ENCODE measurements at regions not wholly inside any gene's neighbourhood (a gene's known extent, or its start where the extent isn't known, plus 50 kb on each side); places are given as distances from the start of the nearest gene placed in this dataset.

DNA sequence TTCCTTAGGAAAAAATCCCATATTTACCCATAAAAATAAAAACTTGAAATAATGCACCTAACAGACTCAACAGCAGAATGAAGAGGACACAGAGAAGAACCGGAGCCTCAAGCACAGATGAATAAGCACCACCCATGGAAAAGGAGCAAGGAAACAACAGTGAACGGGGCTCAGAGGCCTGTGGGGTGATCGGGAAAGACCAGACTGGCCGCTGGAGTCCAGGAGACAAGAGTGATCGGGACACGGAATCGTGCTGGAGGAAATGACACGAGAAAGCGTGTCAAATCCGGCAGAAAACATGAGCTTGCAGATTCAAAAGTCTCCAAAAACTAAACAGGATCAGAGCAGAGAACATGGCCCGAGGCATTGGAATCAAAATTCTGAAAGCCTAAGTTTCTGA lies 448.0 kb upstream of the SALL3 start:
- DNase-seq (ENCODE audit: insufficient read length, low spot score) = no peak
- FAIRE-seq = no peak

DNA sequence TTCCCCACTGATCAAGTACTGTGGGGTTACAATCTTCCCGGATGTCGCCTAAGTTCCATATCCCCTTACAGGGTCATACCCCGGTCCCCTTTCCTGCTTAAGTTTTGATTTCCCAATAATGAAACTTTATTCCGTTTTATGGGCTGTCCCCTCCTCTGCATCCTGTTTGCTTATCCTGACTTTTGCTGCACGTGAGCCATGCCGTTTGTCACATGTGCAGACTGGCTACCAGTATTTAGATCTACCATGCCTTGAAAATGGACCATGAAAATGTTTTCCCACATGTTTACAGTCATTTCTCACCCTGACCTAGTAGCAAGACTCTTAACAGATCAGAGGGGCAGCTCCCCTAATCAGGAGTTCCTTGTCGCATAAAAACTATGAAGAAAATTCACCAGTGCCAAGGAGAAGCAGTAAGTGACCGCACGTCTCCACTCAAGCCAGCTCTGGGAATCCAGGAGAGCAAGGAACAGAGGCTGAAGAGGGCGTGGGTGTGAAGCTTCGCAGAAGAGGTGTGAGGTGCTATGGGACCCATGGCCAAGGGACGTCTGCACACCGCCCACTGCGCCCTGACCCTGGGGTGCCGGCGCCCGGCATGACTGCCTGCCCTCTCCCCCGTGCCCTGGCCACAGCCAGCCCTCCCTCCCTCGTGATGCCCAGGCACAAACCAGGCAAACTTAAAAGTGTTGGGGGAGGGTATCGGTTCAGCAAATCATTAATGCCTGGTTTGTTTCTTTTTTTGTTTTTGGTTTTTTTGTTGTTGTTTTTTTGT lies 440.8 kb upstream of the SALL3 start:
- FAIRE-seq = no peak
- DNase-seq (ENCODE audit: insufficient read length, low spot score) = no peak

DNA sequence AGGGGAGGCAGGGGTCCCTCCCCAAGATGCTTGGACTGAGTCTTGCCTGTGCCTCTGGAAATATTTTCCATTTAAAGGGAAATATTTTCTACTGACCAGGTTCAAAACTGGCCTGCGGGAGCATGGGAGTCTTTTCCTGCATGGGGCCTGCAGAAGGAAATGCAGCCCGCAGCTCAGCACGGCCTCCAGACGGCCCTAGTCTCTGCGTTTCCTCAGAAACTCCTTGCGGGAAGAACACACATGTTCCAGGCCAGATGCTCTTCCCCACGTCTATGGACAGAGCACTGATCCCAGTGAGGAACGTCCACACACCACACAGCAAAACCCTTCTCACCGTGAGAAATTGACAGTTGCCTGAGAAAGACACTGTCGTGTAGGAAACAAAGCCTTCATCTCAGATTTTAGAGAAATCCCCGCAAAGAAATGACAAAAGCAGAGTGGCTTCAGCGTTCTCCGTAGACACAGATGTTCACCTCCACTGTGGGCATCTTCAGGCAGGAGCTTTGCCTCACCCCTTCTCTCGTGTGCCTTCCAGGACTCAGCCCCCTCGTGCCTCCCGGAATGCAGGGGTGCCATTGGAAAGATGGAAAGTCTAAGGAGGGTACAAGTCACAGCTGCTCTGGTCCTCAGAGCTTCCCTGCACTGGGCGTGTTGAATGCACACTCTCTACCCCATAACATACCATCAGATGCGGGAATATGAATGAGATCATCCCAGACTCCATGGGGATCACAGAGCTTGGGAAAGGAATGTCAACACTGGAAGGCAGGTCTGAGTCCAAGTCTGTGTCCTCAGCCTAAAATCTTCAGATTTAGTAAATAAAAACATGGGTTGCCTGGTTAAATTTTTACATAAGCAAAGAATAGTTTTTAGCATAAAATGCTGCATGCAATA lies 438.7 kb upstream of the SALL3 start:
- DNase-seq (ENCODE audit: insufficient read length, low spot score) = no peak
- no peak for FAIRE-seq

DNA sequence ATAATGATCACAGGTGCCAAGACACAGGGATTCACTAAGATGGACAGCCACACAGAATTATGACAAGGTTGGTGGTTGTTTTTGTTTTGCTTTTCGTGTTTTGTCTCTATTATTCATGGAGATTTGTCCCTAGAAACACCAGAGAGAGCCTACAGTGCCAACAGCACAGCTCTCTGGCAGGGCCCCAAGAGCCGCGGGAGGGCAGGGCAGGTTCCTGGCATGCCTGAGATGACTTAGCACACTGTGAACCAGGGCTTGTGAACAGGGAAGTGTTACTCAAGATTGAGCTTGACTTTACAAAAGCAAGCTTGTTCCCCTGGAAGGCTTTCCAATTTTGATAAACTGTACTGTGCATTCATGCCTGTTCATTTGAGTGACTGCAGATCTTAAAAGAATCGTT lies 437.4 kb upstream of the SALL3 start:
- no peak for DNase-seq (ENCODE audit: insufficient read length, low spot score)
- no peak for FAIRE-seq

DNA sequence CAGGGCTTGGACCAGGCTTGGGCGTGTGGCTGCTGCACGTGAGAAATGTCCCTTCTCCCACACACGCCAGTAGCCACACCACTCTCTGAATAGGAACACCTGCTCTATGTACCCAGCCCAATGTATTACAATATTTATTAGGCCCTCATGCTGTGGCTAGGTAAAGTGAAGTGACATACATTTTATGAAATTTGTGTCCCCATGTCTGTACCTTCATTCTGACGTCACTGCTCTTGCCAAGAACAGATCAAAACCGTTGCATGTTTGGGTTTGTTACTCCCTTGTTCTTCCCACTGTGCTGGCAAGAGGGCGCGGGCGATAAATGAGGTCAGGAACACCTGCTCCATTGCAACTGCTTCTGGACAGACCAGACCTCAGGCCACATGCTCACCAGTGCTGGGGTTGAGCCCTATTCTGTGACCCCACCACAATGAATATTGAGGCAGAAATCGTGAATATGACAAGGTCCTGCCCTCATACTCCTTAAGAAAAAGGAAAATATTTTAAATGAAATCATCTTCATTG lies 436.4 kb upstream of the SALL3 start:
- DNase-seq (ENCODE audit: insufficient read length, low spot score) (no peak), FAIRE-seq (no peak)

DNA sequence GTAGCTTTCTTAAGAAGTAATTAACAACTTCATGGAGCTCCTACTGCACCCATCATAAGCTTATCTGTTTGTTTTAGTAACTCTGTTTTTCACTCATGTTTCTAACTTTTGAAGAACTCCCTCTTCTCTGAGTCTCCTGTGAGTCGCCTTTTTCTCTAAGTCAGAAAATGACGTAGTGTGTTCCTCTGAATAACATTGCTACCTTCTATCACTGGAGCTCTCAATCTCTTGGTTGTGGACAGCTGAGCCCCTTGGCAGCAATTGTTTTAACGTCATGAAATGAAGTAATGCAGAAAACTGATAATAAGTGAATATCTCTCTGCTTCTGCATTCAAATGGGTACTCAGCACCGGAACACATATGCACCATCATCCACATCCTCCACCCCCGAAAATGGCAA lies 433.3 kb upstream of the SALL3 start:
- FAIRE-seq (no peak), DNase-seq (ENCODE audit: insufficient read length, low spot score) (no peak)

DNA sequence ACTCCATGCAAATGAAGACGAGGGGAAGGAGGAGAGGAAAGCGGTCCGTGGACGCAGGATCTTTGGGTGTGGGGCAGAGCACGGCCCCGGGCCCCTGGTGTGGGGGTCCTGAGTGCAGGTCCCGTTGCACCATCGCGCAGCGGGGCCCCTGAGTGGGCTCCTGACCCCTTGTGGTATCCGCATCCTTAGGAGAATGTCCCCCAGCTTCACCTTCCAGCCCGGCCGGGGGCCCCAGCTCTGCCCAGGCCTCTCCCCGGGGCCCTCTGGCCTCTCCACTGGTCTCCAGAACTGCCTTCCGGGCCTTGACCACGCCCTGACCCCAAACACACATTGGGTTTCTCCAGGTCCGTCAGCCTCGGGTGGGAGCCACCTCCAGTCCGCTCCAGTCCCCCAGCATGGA lies 431.8 kb upstream of the SALL3 start:
- DNase-seq (ENCODE audit: insufficient read length, low spot score) (no peak), FAIRE-seq (no peak)

DNA sequence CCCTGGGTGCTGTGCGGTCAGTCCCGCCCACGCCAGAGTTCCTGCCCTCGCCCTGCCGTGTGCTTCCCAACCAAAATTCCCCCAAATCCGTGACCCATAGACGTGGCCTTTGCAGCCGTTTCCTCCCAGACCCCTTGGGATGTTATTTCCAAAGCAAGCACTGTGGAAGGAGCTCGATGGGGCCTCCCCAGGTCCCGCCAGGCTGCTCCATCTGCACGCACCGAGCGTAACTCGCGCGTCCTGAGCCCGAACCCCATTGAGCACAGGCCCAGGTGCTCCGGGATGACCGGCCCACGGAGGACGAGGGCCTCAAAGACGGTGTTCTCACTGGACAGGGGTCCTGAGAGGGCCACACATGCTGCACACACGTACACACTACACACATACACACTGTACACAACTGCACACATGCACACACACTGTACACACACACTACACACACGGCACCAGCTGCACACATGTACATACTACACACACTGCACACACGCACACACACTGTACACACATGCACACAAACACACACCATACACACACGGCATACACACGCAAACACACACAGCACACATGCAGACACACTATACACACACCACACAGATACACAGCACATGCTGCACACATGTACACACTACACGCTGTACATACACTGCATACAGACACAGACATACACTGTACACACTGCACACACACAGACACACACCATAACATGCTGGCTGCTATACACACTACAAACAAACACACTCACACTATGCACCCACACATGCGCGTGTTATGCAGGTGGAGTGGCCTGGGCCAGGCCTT lies 431.2 kb upstream of the SALL3 start:
- no peak for FAIRE-seq
- DNase-seq (ENCODE audit: insufficient read length, low spot score) = no peak

DNA sequence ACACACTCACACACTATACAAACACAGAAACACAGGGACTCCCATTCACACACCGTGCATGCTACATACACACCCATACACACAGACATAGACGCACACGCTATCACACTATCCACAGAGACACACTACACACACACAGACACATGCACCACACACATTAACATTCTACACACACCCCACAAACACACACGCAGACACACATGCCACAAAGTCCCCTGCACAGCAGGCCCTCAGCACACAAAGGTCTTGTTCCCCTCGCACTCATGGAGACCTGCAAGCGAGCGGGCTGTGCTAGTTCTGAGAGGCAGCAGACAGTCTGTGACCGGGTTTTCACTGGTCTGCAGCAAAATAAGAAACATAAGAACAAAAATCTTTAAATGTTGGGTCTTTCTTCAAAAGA lies 429.6 kb upstream of the SALL3 start:
- no peak for DNase-seq (ENCODE audit: insufficient read length, low spot score)

DNA sequence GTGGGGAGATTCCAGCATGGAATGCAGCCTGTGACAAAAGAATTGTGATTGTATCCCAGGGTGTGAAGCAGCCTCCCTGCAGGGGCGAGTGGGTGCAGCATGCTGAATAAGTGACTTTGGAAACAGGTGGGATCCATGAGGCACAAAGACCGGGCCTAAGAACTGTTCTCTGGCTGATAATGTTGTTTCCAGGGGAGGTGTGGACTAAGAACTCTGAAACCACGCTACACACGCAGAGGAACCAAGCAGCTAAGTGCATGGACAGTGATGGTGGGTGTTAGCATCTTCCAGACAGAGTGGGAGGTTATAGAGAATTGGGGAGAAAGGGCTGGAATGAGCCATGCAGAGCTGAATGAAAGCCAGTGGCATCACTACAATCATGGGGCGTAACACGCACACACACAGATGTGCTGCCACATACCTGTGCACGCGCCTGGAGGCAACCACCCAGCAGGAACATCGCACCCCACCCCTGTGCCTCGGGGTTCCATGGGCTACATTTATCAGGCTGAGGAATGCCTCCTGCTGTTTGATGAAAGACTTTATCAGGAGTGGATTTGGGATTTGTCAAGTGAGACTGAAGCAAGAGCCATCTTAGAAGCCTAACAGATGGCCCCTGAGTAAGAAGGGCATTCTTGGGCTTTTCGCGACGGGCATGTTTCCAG lies 424.5 kb upstream of the SALL3 start:
- DNase-seq (ENCODE audit: insufficient read length, low spot score) (no peak), FAIRE-seq (no peak)

More for the DNA sequence above, 429.6 kb upstream of the SALL3 start:
- FAIRE-seq = no peak

DNA sequence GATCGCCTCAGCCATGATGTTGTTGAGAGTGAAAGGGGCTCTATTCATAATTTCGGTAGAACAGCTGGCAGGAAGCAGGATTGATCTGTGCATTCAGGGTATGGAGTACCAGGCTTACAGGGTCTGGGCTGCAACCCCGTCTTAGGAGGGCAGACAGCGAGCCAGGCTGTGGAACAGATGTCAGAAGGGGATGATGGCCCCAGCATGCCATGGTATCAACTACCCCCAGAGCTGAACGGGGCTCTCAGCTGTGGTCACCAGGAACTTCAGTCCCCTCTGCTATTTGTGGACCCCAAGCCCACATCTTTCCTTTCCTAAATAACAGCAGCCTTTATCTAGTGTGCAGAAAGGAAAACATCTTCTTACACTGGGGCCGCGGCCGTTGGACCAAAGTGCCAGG lies 422.2 kb upstream of the SALL3 start:
- DNase-seq (ENCODE audit: insufficient read length, low spot score) (no peak), FAIRE-seq (no peak)

DNA sequence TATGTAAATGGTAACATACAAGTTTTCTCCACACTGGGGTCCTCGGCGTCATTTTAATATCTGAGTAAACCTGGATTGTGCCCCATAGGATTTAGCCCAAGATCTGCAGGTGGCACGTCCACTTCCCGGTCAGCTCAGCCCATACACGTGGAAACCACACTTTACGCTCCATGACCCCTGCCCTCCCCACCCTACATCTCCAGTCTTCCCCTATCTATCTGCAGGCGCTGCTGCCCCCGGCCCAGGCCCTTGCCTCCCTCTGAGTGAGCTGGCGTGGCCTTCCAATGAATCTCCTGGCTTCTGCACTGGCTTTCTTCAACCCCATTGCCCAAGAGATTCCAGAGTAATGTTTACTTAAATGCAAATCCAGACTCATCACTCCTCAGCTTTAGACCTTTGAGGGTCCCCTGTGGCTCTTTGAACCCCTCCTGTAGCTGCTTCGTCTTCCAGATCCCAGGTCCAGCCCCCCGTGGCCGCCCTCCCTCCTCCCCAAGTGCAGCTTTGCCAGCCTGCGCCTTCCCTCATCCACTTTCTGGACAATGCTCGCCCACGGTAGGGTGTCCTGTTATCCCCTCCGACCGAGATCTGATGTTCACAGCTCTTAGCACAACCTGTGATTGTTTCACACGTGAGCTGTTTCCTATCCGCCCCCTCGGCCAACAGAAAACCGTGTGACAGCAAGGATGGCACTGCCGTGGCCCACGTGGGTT lies 421.4 kb upstream of the SALL3 start:
- FAIRE-seq (no peak), DNase-seq (ENCODE audit: insufficient read length, low spot score) (no peak)

DNA sequence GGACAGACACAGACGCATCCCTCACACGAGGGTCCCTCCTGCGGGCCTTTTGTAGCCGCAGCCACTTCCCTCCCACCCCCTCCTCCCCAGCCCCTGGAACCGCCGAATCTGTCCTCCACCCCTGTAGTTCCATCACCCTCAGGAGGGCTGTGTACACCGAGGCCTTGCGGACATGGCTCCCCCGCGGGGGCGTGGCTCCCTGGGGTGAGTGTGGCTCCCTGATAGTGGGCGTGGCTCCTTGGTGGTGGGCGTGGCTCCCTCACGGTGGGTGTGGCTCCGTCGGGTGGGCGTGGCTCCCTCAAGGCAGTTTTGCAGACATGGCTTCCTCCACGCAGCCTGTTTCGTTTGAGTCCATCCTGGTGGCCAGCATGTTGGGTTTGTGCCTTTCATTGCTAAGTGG lies 420.7 kb upstream of the SALL3 start:
- DNase-seq (ENCODE audit: insufficient read length, low spot score) (no peak), FAIRE-seq (no peak)

DNA sequence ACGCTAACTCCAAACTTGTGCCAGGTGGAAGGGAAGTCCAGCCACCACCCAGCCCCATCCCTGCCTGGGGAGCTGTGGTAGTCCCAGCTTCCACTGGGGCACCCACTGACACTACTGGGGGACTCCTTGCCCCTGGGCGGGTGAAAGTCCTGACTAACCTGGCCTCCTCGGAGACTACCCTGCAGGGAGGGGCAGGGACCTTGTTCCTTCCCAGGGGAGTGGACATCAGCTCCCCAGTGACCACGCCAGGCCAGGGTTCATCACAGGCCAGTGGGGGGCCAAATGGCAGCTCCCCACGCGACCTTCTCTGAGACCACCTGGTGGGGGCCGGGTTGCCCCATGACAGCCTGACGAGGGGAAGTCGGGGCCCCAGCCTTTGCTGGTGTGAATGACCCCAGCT lies 420.0 kb upstream of the SALL3 start:
- FAIRE-seq (no peak), DNase-seq (ENCODE audit: insufficient read length, low spot score) (no peak)

DNA sequence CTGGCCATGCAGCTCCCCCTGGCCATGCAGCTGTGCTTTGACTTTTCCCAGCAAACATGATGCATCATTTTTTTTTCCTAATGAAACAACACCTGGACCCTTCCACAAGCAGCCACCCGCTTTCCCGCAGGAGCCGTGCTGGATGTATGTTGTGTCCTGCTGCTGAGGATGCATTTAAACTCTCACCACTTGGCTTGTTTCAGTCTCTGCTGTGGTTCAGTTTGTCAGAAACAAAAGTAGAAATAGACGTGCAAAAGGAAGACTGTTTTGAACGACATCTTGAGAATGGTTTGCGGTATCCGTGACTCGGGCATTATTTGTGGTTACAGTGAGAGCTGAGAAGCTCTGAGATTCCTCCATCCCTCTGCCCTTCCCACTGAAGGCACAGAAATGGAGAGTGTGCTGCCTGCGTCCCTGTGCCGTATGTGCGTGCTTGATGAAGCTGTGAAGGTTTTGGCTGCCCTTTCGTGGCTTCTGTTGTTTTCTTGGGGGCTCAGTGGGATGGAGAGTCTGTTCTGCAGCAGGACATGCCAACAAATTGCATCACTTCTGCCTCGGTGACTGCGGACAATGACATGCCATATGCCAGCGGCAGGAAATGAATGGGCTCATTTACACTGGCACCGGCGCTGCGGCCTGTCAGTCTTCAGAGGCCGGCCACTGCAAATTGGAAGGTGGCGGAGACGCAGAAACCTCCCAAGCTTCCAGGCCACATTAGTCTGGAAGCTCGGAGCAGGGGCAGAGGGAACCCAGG lies 417.7 kb upstream of the SALL3 start:
- FAIRE-seq (no peak), DNase-seq (ENCODE audit: insufficient read length, low spot score) (no peak)

DNA sequence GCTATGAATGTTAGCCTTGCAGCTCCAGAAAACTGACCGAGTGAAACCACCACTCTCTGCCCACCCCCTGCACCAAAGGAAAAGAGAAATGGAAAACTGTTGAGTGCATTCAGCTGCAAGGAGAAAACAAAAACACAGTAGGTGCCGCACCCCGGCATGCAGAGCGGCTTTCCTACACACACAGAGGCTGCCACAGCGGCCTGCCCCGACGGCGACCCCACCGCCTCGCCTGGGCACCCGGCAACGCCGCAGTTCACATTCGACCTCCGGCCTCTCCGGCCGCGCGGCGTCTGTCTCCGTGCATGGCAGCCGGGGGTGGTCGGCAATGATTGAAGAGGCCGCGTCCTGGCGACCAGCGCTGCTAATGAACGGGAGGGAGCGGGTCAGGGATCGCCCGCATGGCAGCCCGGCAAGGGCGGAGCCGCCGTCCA lies 417.1 kb upstream of the SALL3 start:
- DNase-seq (ENCODE audit: insufficient read length, low spot score) (no peak), FAIRE-seq (no peak)

DNA sequence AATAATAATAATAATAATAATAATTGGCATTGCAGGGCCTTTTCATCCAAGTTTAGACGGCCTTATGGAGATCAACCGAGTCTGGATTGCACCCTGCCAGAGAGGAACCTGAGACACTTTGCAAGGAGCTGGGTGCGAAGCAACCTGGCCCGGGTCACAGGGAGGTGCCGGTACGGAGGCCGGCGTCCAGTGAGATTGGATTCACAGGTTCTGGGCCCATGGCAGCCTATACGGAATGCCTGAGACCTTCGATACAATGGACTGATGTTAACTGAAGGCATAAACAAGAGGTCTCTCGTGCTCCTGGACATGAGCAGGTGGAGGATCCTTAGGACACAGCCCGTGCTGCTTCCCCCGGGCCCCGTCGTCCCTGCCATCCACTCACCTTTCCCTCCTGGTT lies 416.5 kb upstream of the SALL3 start:
- no peak for DNase-seq (ENCODE audit: insufficient read length, low spot score)
- FAIRE-seq = no peak

DNA sequence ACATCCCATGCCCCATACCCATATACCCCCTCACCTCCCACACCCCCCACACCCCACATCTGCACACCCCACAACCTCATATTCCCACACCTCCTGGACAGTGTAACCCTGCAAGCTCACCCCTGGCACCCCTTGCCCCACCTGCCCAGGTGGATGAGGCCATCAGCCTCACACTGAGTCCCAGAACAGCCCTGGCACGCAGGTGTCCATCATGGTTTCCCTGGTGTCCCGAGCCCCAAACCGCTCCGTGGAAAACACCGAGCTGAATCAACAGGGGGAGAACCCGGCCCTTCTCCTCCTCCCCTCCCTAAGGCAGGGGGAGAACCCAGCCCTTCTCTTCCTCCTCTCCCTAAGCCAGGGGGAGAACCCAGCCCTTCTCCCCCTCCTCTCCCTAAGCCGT lies 415.6 kb upstream of the SALL3 start:
- FAIRE-seq (no peak), DNase-seq (ENCODE audit: insufficient read length, low spot score) (no peak)

DNA sequence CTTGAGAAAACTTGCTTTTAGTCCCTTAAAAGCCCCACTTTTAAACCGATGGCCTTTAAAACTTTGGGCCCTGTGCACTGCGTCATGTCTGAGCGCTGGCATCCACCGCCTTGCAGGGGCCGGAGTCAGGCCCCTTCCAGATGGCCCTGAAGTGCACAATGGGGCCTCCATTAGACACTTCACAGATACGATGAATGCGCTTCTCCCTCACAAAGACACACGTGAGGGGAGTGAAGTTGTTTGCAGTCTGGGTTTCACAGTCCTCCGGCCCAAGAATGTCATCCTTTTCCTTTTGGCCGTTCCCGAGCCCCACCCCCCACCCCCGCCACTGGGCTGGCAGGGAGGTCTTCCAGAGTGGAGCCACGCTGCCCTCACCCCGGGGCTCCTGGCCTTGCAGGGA lies 415.1 kb upstream of the SALL3 start:
- DNase-seq (ENCODE audit: insufficient read length, low spot score) (no peak), FAIRE-seq (no peak)

Measured in HTR-8/SVneo (cell line).